Lower leg skin (tissue), 3 donors: ENCODE measurements at regions not wholly inside any gene's neighbourhood (a gene's known extent, or its start where the extent isn't known, plus 50 kb on each side); places are given as distances from the start of the nearest gene placed in this dataset.

Experiments used
- CTCF ChIP-seq, 3 donors: fragments of 450-650 bp; IDR thresholded peaks; one replicate each; pipeline ENCODE4 v1.5.1; 2016; ENCODE audit warnings: antibody characterized with exemption in 3 of 3, mild to moderate bottlenecking in 3 of 3, moderate library complexity in 2 of 3
- POLR2A ChIP-seq, 2 donors: fragments of 450-650 bp; IDR thresholded peaks; one replicate each; pipeline ENCODE4 v1.6.1; 2016 to 2017; ENCODE audit warnings: antibody characterized with exemption in 2 of 2, mild to moderate bottlenecking in 1 of 2, moderate library complexity in 1 of 2

GRCh38 chr21:14825514-14825974 is 239.3 kb downstream of the NRIP1 start:
- TF ChIP-seq CTCF (IDR thresholded peaks at IDR 0.05) (no peak), POLR2A (IDR thresholded peaks at IDR 0.05) (no peak)
